ENCODE measurements at regions not wholly inside any gene's neighbourhood (a gene's known extent, or its start where the extent isn't known, plus 50 kb on each side); places are given as distances from the start of the nearest gene placed in this dataset.

GRCh38 chr5:1647580-1647979, 123.8 kb upstream of the LPCAT1 start:
- FAIRE-seq: no peak
- ATAC-seq: no peak
- Histone ChIP-seq H3K9ac (ENCODE audit: insufficient read depth, low read depth, low read length) (no peak overlapping the region), H3K4me2 (ENCODE audit: low read depth, low read length) (no peak overlapping the region), H2AFZ (ENCODE audit: low read length) (no peak overlapping the region), H4K20me1 (ENCODE audit: insufficient read depth, low read length) (no peaks in the 10 kb centered on the region), H3K27me3 (ENCODE audit: control insufficient read depth in 1 of 2, insufficient read depth in 2 of 2, low read length in 2 of 2) (peaks cover 5 to 36% of the 10 kb centered on the region in 2 experiments), H3K4me1 (ENCODE audit: insufficient read depth, low read length) (0 out of 2 replicates have a peak, but pooled peaks cover 7% of the 10 kb centered on the region), H3K4me3 (replicated peaks in 1 of 3; ENCODE audit: insufficient read depth in 1 of 3, low read depth in 2 of 3, low read length in 3 of 3) (no peak overlapping the region), H3K9me3 (ENCODE audit: low read length) (no peaks in the 10 kb centered on the region), H3K79me2 (ENCODE audit: insufficient read depth, low read length) (no peaks in the 10 kb centered on the region), H3K27ac (ENCODE audit: extremely low read length, insufficient read depth, low read length) (no peak overlapping the region), H3K36me3 (replicated peaks in 1 of 2; ENCODE audit: control insufficient read depth in 1 of 2, insufficient read depth in 2 of 2, low read length in 2 of 2) (no peaks in the 10 kb centered on the region)
- in situ Hi-C loops (cut with HindIII; ENCODE audit: extremely low pct_ligation_motif_present, low pct_unique_long_range_greater_than_20kb) (loop anchor here (10.0 to 25.0 kb wide), 3 partner anchors 135 to 473 kb away; partner anchors contain the start of gene LPCAT1), intact Hi-C loops (cut with micrococcal nuclease; ENCODE audit: unreplicated experiment) (loop anchor here (10.0 kb wide), 1 partner anchor 443 kb away; the partner anchor contains the start of gene SLC6A19)
- ChIA-PET CTCF (ENCODE audit: low intra/inter-chr PET ratio, low total read pairs) (no interaction called here), POLR2A (no interaction called here)
- WGBS (ENCODE audit: low lambda C conversion rate): 41% methylated on average over 7 of the region's 9 CpGs
- no peak for DNase-seq (ENCODE audit: low spot score)
- TF ChIP-seq ZNF749 (CRISPR knock-in tag; IDR thresholded peaks at IDR 0.05; ENCODE audit: borderline replicate concordance) (no peak), CREB3 (CRISPR knock-in tag; IDR thresholded peaks at IDR 0.05) (no peak), DNMT1 (CRISPR knock-in tag; IDR thresholded peaks at IDR 0.05) (no peak), ZNF83 (CRISPR knock-in tag; IDR thresholded peaks at IDR 0.05; ENCODE audit: borderline replicate concordance) (no peak), CHD4 (IDR thresholded peaks at IDR 0.05; ENCODE audit: borderline replicate concordance, low read length) (no peak)
- no TSS peak for BruUV-seq (replicated peaks)

GRCh38 chr5:1644810-1645571, 121.2 kb upstream of the LPCAT1 start:
- DNase-seq (ENCODE audit: low spot score): peak; percentile 54
- Histone ChIP-seq H3K27ac (ENCODE audit: extremely low read length, insufficient read depth, low read length) (no peak overlapping the region), H3K4me3 (replicated peaks in 1 of 3; ENCODE audit: insufficient read depth in 1 of 3, low read depth in 2 of 3, low read length in 3 of 3) (peak overlapping the region in 1 of 3 experiments; percentile 26; a peak in 1 of 6 replicates), H3K4me1 (ENCODE audit: insufficient read depth, low read length) (0 out of 2 replicates have a peak, but pooled peaks cover 7% of the 10 kb centered on the region), H3K27me3 (ENCODE audit: control insufficient read depth in 1 of 2, insufficient read depth in 2 of 2, low read length in 2 of 2) (peaks cover 4 to 37% of the 10 kb centered on the region in 2 experiments; a peak in 4 of 5 replicates), H2AFZ (ENCODE audit: low read length) (no peak overlapping the region), H4K20me1 (ENCODE audit: insufficient read depth, low read length) (no peaks in the 10 kb centered on the region), H3K9ac (ENCODE audit: insufficient read depth, low read depth, low read length) (no peak overlapping the region), H3K9me3 (ENCODE audit: low read length) (no peaks in the 10 kb centered on the region), H3K36me3 (replicated peaks in 1 of 2; ENCODE audit: control insufficient read depth in 1 of 2, insufficient read depth in 2 of 2, low read length in 2 of 2) (no peaks in the 10 kb centered on the region), H3K79me2 (ENCODE audit: insufficient read depth, low read length) (no peaks in the 10 kb centered on the region), H3K4me2 (ENCODE audit: low read depth, low read length) (peak overlapping the region; percentile 43)
- 11% methylated on average over 29 of the region's 52 CpGs for WGBS (ENCODE audit: low lambda C conversion rate)
- ChIA-PET POLR2A (interaction anchor here (0.8 kb wide), 1 partner anchor 301 kb away, joined by 3 read pairs; no protein-coding TSS in a partner anchor), CTCF (ENCODE audit: low intra/inter-chr PET ratio, low total read pairs) (interaction anchor here (0.9 to 1.5 kb wide), 2 partner anchors 265 to 436 kb away, joined by 4 to 6 read pairs; no protein-coding TSS in a partner anchor)
- BruUV-seq (replicated peaks): no TSS peak
- peak; percentile 76 for FAIRE-seq
- intact Hi-C loops (cut with micrococcal nuclease; ENCODE audit: unreplicated experiment): loop anchor here (1.0 to 10.0 kb wide), 3 partner anchors 168 to 440 kb away; partner anchors contain the start of gene SLC6A19
- peak; percentile 93 for ATAC-seq
- in situ Hi-C loops (cut with HindIII; ENCODE audit: extremely low pct_ligation_motif_present, low pct_unique_long_range_greater_than_20kb): loop anchor here (10.0 to 25.0 kb wide), 3 partner anchors 133 to 470 kb away; partner anchors contain the start of gene LPCAT1
- TF ChIP-seq FOXO1 (CRISPR knock-in tag; IDR thresholded peaks at IDR 0.05) (peak; percentile 47; the same call in 1 of the 2 replicates), ZBED4 (CRISPR knock-in tag; IDR thresholded peaks at IDR 0.05; ENCODE audit: borderline replicate concordance) (no peak), AKAP8 (CRISPR knock-in tag; IDR thresholded peaks at IDR 0.05) (no peak), ELF1 (CRISPR knock-in tag; IDR thresholded peaks at IDR 0.05) (no peak), BHLHE40 (IDR thresholded peaks at IDR 0.05; ENCODE audit: low read length) (peak; percentile 34; the same call in 1 of the 2 replicates), ZNF432 (CRISPR knock-in tag; IDR thresholded peaks at IDR 0.05; ENCODE audit: borderline replicate concordance) (no peak), RFX1 (IDR thresholded peaks at IDR 0.05) (no peak)

All from HepG2 (cell line).